CD4-positive, alpha-beta T cell (primary cell): ENCODE measurements at regions not wholly inside any gene's neighbourhood (a gene's known extent, or its start where the extent isn't known, plus 50 kb on each side); places are given as distances from the start of the nearest gene placed in this dataset.

Source experiments
- ATAC-seq: fragments of 200-7000 bp; cut with Tn5 transposase; one replicate; pipeline ENCODE4 v1.10.0; 2022; ENCODE audit warnings: mild to moderate bottlenecking; ENCODE audit not compliant: poor library complexity
- CTCF ChIA-PET: fragments of 350-600 bp; sonication (Branson Sonifier 250); formaldehyde crosslinking; loops from one replicate; lab custom pipeline; 2021; ENCODE audit warnings: antibody characterized with exemption, inconsistent platforms; lab: Charles Lee
- POLR2A ChIA-PET: fragments of 350-600 bp; sonication (Branson Sonifier 250); formaldehyde crosslinking; loops from one replicate; lab custom pipeline; 2021; ENCODE audit warnings: antibody characterized with exemption, inconsistent platforms; lab: Charles Lee
- DNase-seq, 14 experiments: peaks; one replicate each; pipeline ENCODE4 v3.0.0-alpha.2; 2013 to 2020; ENCODE audit warnings: mixed read lengths in 2 of 14
- H3K27ac ChIP-seq, 2 donors: one replicate each; pipeline versions ENCODE4 v1.5.1 to v1.7.0; 2013; ENCODE audit warnings: low read length in 2 of 2, low read depth in 1 of 2, mild to moderate bottlenecking in 1 of 2
- H3K27me3 ChIP-seq, 2 experiments: 1 replicate in 1 of 2; 2 replicates in 1 of 2; pipeline versions ENCODE4 v1.6.1 to v1.7.0; 2013; ENCODE audit warnings: low read length in 2 of 2, control low read depth in 1 of 2, mild to moderate bottlenecking in 1 of 2, moderate library complexity in 1 of 2; ENCODE audit not compliant: insufficient read depth in 2 of 2, control insufficient read depth in 1 of 2
- H3K36me3 ChIP-seq: one replicate; pipeline ENCODE4 v1.6.1; 2013; ENCODE audit warnings: low read length, control low read depth; ENCODE audit not compliant: insufficient read depth
- H3K4me1 ChIP-seq: one replicate; pipeline ENCODE4 v1.6.1; 2013; ENCODE audit warnings: low read length, control low read depth; ENCODE audit not compliant: insufficient read depth
- H3K4me3 ChIP-seq: one replicate; pipeline ENCODE4 v1.5.1; 2013; ENCODE audit warnings: mild to moderate bottlenecking, low read length, moderate library complexity
- H3K9me3 ChIP-seq, 2 experiments: 1 replicate in 1 of 2; 2 replicates in 1 of 2; pipeline versions ENCODE4 v1.6.1 to v1.7.0; 2013; ENCODE audit warnings: low read length in 2 of 2, mild to moderate bottlenecking in 2 of 2, control low read depth in 1 of 2, moderate library complexity in 1 of 2; ENCODE audit not compliant: control insufficient read depth in 1 of 2, insufficient read depth in 1 of 2
- H3K27ac Mint-ChIP-seq: one replicate; pipeline ENCODE4 v1.8.0; 2020; ENCODE audit warnings: mixed read lengths
- H3K27me3 Mint-ChIP-seq: one replicate; pipeline ENCODE4 v1.8.0; 2021; ENCODE audit warnings: mixed read lengths
- H3K36me3 Mint-ChIP-seq: one replicate; pipeline ENCODE4 v1.8.0; 2021; ENCODE audit warnings: low read depth, mixed read lengths
- H3K4me1 Mint-ChIP-seq: one replicate; pipeline ENCODE4 v1.8.0; 2021; ENCODE audit warnings: low read depth, mixed read lengths
- H3K4me3 Mint-ChIP-seq: one replicate; pipeline ENCODE4 v1.8.0; 2020; ENCODE audit warnings: mild to moderate bottlenecking, mixed read lengths
- H3K9me3 Mint-ChIP-seq: one replicate; pipeline ENCODE4 v1.8.0; 2020; ENCODE audit warnings: mixed read lengths
- CTCF ChIP-seq: fragments of 200-600 bp; IDR thresholded peaks from one replicate; pipeline ENCODE4 v1.8.0; 2022; ENCODE audit warnings: antibody characterized with exemption, mild to moderate bottlenecking
- intact Hi-C, 2 experiments: fragments of 100-400 bp; cut with DNase I in 1 of 2; cut with micrococcal nuclease in 1 of 2; formaldehyde crosslinking; loops; one replicate each; pipeline versions ENCODE4 v1.15.1 to v1.9.0; 2023 to 2025; cut with DNase I, micrococcal nuclease

GRCh38 chr2:14148216-14148615 is 484.3 kb upstream of the LRATD1 start:
- no peaks in the 10 kb centered on the region for H3K27me3 ChIP-seq
- POLR2A ChIA-PET, result no interaction called here
- ATAC-seq, result no peak
- H3K27me3 Mint-ChIP-seq, result no peaks in the 10 kb centered on the region
- DNase-seq, result no peak
- no peaks in the 10 kb centered on the region for H3K36me3 ChIP-seq
- H3K27ac ChIP-seq, result no peak overlapping the region
- no peak for TF ChIP-seq CTCF
- CTCF ChIA-PET, result no interaction called here
- no peaks in the 10 kb centered on the region for H3K9me3 ChIP-seq
- no peak overlapping the region for H3K4me3 Mint-ChIP-seq
- H3K9me3 Mint-ChIP-seq, result peaks cover 2% of the 10 kb centered on the region
- no peaks in the 10 kb centered on the region for H3K36me3 Mint-ChIP-seq
- H3K4me1 Mint-ChIP-seq, result no peaks in the 10 kb centered on the region
- H3K4me1 ChIP-seq, result no peaks in the 10 kb centered on the region
- H3K4me3 ChIP-seq, result no peak overlapping the region
- intact Hi-C loops, result no loop called here
- no peak overlapping the region for H3K27ac Mint-ChIP-seq

GRCh38 chr2:14157816-14158215 is 474.7 kb upstream of the LRATD1 start:
- Mint-ChIP-seq H3K36me3 (no peaks in the 10 kb centered on the region), H3K27me3 (no peaks in the 10 kb centered on the region), H3K9me3 (peaks cover 11% of the 10 kb centered on the region), H3K4me3 (no peak overlapping the region), H3K27ac (no peak overlapping the region), H3K4me1 (no peaks in the 10 kb centered on the region)
- intact Hi-C loops, result no loop called here
- Histone ChIP-seq H3K36me3 (no peaks in the 10 kb centered on the region), H3K4me1 (no peaks in the 10 kb centered on the region), H3K27me3 (no peaks in the 10 kb centered on the region), H3K27ac (no peak overlapping the region), H3K9me3 (no peaks in the 10 kb centered on the region), H3K4me3 (no peak overlapping the region)
- ATAC-seq, result no peak
- ChIA-PET CTCF (no interaction called here), POLR2A (no interaction called here)
- TF ChIP-seq CTCF, result no peak
- DNase-seq, result no peak

GRCh38 chr2:14180333-14180732 is 452.2 kb upstream of the LRATD1 start:
- no peak for TF ChIP-seq CTCF
- no peak for ATAC-seq
- Histone ChIP-seq H3K4me1 (no peaks in the 10 kb centered on the region), H3K36me3 (no peaks in the 10 kb centered on the region), H3K4me3 (no peak overlapping the region), H3K9me3 (peaks cover 0 to 15% of the 10 kb centered on the region in 2 experiments), H3K27ac (no peak overlapping the region), H3K27me3 (no peaks in the 10 kb centered on the region)
- H3K27ac Mint-ChIP-seq, result no peak overlapping the region
- H3K4me1 Mint-ChIP-seq, result no peaks in the 10 kb centered on the region
- no peaks in the 10 kb centered on the region for H3K36me3 Mint-ChIP-seq
- no peaks in the 10 kb centered on the region for H3K27me3 Mint-ChIP-seq
- ChIA-PET CTCF (no interaction called here), POLR2A (no interaction called here)
- peaks cover 10% of the 10 kb centered on the region for H3K9me3 Mint-ChIP-seq
- DNase-seq, result no peak
- H3K4me3 Mint-ChIP-seq, result no peak overlapping the region
- intact Hi-C loops, result no loop called here
